Testis (tissue), 2 donors: ENCODE measurements at regions not wholly inside any gene's neighbourhood (a gene's known extent, or its start where the extent isn't known, plus 50 kb on each side); places are given as distances from the start of the nearest gene placed in this dataset.

Experiments used
- DNase-seq: peaks from one replicate; pipeline ENCODE4 v3.0.0-alpha.2; 2019
- H3K27ac ChIP-seq, 2 donors: fragments of 200-600 bp; sonication (generic); one replicate each; pipeline ENCODE4 v1.5.1; 2019
- H3K27me3 ChIP-seq: fragments of 200-600 bp; sonication (generic); one replicate; pipeline ENCODE4 v1.5.1; 2019
- H3K36me3 ChIP-seq: fragments of 200-600 bp; sonication (generic); one replicate; pipeline ENCODE4 v1.5.1; 2017; ENCODE audit warnings: low read depth; ENCODE audit errors: missing control alignments
- H3K4me1 ChIP-seq: fragments of 200-600 bp; sonication (generic); one replicate; pipeline ENCODE4 v1.5.1; 2019
- H3K4me3 ChIP-seq, 2 donors: fragments of 200-600 bp; sonication (generic); one replicate each; pipeline ENCODE4 v1.5.1; 2017 to 2019
- H3K9me3 ChIP-seq: fragments of 200-600 bp; sonication (generic); one replicate; pipeline ENCODE4 v1.5.1; 2017
- CTCF ChIP-seq, 3 experiments: fragments of 450-650 bp in 2 of 3; fragments of 200-600 bp in 1 of 3; sonication (generic) in 1 of 3; IDR thresholded peaks; one replicate each; pipeline ENCODE4 v1.5.1; 2016 to 2019; ENCODE audit warnings: antibody characterized with exemption in 3 of 3, mild to moderate bottlenecking in 2 of 3, moderate library complexity in 1 of 3
- POLR2A ChIP-seq: fragments of 450-650 bp; IDR thresholded peaks from one replicate; pipeline ENCODE4 v1.6.1; 2017; ENCODE audit warnings: antibody characterized with exemption, mild to moderate bottlenecking, moderate library complexity
- WGBS, 2 donors: methylation state at CpG; one replicate each; pipeline ENCODE4 v1.1.5; 2018; 5-methylcytosine and 5-hydroxymethylcytosine counted together
- intact Hi-C: fragments of 100-400 bp; cut with DNase I; formaldehyde crosslinking; loops from one replicate; pipeline ENCODE4 v1.15.1; 2023; ENCODE audit warnings: low total_unique reads

GRCh38 chr5:24788829-24789514, 144.2 kb upstream of the CDH10 start:
- intact Hi-C loops = no loop called here
- 74 to 80% methylated on average over 2 of the region's 2 CpGs for WGBS, 2 donors
- no peaks in the 10 kb centered on the region for H3K36me3 ChIP-seq
- no peak for DNase-seq
- no peaks in the 10 kb centered on the region for H3K4me1 ChIP-seq
- TF ChIP-seq POLR2A (no peak), CTCF (IDR thresholded peaks at IDR 0.05) (no peak)
- no peak overlapping the region for H3K27ac ChIP-seq
- no peaks in the 10 kb centered on the region for H3K9me3 ChIP-seq
- no peaks in the 10 kb centered on the region for H3K27me3 ChIP-seq
- no peak overlapping the region for H3K4me3 ChIP-seq

GRCh38 chr5:24786108-24786507, 141.3 kb upstream of the CDH10 start:
- Histone ChIP-seq H3K9me3 (no peaks in the 10 kb centered on the region), H3K4me1 (no peaks in the 10 kb centered on the region), H3K27ac (no peak overlapping the region), H3K4me3 (no peak overlapping the region), H3K27me3 (no peaks in the 10 kb centered on the region), H3K36me3 (no peaks in the 10 kb centered on the region)
- WGBS, 2 donors = 32 to 64% methylated on average over 4 of the region's 4 CpGs
- DNase-seq = no peak
- TF ChIP-seq CTCF (IDR thresholded peaks at IDR 0.05) (no peak), POLR2A (no peak)
- intact Hi-C loops = no loop called here

- intact Hi-C loops = no loop called here
- TF ChIP-seq CTCF (IDR thresholded peaks at IDR 0.05) (no peak), POLR2A (no peak)
Observed at GRCh38 chr5:24783596-24783995, 138.8 kb upstream of the CDH10 start.

DNA sequence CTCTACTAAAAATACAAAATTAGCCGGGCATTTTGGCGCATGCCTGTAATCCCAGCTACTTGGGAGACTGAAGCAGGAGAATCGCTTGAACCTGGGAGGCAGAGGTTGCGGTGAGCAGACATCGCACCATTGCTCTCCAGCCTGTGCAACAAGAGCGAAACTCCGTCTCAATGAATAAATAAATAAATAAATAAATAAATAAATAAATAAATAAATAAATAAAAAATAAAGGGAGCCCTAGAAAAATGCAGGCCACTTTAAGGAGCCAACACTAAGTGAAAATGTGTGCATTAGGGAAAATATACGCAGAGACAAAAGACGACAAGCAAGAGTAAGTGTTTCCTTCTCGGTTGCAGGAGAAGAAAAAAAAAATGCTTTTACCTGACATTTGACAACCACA, 132.6 kb upstream of the CDH10 start:
- 59 to 60% methylated on average over 10 of the region's 10 CpGs for WGBS, 2 donors
- Histone ChIP-seq H3K36me3 (no peaks in the 10 kb centered on the region), H3K27ac (no peak overlapping the region), H3K4me1 (no peaks in the 10 kb centered on the region), H3K9me3 (no peaks in the 10 kb centered on the region), H3K27me3 (no peaks in the 10 kb centered on the region), H3K4me3 (no peak overlapping the region)
- intact Hi-C loops = no loop called here
- TF ChIP-seq CTCF (IDR thresholded peaks at IDR 0.05) (no peak), POLR2A (no peak)
- no peak for DNase-seq

More at GRCh38 chr5:24783596-24783995, 138.8 kb upstream of the CDH10 start:
- Histone ChIP-seq H3K27ac (no peak overlapping the region), H3K36me3 (no peaks in the 10 kb centered on the region), H3K27me3 (no peaks in the 10 kb centered on the region), H3K4me1 (no peaks in the 10 kb centered on the region), H3K4me3 (no peak overlapping the region), H3K9me3 (no peaks in the 10 kb centered on the region)
- DNase-seq = no peak

DNA sequence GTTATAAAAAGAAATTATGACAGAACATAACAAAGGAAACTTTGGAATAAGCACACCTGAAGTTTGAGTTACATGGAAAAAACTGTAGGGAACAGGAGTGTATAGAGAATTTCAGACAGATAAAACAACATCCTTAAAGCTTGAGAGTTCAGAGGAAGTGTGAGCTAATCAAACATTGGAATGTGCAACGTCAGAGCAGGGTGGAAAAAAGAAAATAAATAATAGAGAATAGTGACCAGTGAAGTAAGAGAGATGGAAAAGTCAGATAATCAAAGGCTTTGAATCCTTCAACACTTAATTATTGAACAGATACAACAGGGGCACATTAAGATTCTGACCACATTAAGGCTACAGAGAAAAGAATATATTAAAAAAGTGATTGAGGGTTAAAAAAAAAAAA, 128.5 kb upstream of the CDH10 start:
- H3K4me3 ChIP-seq = no peak overlapping the region
- H3K27ac ChIP-seq = no peak overlapping the region
- H3K27me3 ChIP-seq = no peaks in the 10 kb centered on the region
- intact Hi-C loops = no loop called here
- no peaks in the 10 kb centered on the region for H3K9me3 ChIP-seq
- no peaks in the 10 kb centered on the region for H3K4me1 ChIP-seq
- no peak for TF ChIP-seq POLR2A
- no peak for TF ChIP-seq CTCF (IDR thresholded peaks at IDR 0.05)
- 16 to 55% methylated on average over 1 of the region's 1 CpG for WGBS, 2 donors
- H3K36me3 ChIP-seq = no peaks in the 10 kb centered on the region
- DNase-seq = no peak
